SK-N-SH (cell line): ENCODE measurements at regions not wholly inside any gene's neighbourhood (a gene's known extent, or its start where the extent isn't known, plus 50 kb on each side); places are given as distances from the start of the nearest gene placed in this dataset.

Source experiments
- FOXM1 ChIP-seq: IDR thresholded peaks from 2 replicates; pipeline ENCODE4 v1.4.0; 2012; ENCODE audit warnings: low read depth, mild to moderate bottlenecking
- USF2 ChIP-seq: fragments of 150-350 bp; IDR thresholded peaks from 2 replicates; pipeline ENCODE4 v1.6.1; 2017; ENCODE audit warnings: antibody characterized with exemption, low read length, low read depth, borderline replicate concordance

DNA sequence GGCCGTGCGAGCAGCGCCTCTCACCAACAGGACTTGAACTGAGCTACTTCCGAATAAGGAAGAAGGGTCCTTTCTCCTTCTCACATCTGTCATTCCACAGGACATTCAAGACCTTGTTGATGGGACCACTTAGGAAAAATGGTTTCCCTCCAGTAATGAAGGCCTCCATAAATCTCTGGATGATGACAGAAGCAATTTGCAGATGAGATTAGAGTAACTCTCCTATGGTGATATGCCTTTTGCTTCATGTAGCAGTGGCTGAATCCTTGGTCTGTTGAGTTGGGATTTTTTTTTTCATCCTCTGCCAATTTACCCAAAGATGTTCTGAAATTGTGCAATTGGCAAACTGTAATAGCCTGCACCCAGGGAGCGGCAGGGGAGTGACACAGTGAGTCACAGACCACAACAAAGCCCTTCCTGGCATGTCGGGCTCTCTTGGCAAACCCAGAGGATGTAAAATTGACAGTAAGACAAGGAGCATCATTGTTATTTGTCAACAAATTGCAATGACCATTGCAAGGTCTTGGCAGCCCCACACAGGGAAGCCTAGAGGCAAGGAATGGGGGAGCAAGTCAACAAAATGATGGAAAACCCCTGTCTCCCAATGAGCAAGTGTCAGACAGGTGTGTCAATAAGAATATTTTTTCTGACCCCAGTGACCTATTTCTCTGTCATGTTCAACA, 275.9 kb downstream of the ACTL7B start:
- TF ChIP-seq FOXM1 (no peak), USF2 (no peak)
